HG02763 (cell line): ENCODE measurements at regions not wholly inside any gene's neighbourhood (a gene's known extent, or its start where the extent isn't known, plus 50 kb on each side); places are given as distances from the start of the nearest gene placed in this dataset.

Experiments used
- ATAC-seq: cut with Tn5 transposase; IDR thresholded peaks from one replicate; pipeline ENCODE4 v1.9.1; 2021; ENCODE audit warnings: mild to moderate bottlenecking, moderate library complexity; ENCODE audit not compliant: unreplicated experiment

DNA sequence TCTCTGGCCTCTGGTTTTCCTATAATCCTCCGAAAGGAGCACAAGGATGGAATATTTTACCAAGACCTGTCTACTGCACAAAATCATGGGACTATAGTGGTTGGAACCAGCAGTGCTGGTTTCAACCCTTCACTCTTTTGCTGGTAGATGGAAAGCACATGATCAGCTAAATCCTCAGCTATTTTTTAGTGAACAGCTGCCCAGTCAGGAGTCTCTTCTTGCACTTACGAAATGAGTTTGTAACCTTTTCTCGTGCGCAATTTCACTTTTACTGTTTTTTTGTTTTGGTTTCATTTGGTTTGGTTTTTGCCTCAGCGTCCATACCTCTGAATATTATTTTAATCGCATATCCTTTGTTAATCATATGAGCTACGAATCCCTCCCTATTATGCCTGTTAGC lies 418.5 kb upstream of the CPEB2 start:
- ATAC-seq: no peak

DNA sequence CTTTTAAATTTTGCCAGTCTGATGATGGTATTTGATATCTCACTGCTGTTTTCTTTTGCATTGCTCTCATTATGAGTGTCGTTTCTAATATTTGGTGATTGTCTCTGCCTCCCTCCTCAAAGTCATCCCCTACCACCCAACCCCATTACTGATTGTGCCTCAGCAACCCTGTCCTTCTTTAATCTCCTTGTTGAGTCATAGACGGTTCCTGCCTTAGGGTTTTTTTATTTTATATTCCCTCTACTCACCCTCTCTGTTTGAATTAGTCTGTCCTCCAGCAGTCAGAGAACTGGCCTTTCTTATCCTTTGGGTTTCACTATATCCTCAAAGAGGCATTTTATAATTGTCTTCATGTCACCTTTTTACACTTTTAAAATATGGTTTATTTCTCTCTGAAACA lies 409.3 kb upstream of the CPEB2 start:
- no peak for ATAC-seq

DNA sequence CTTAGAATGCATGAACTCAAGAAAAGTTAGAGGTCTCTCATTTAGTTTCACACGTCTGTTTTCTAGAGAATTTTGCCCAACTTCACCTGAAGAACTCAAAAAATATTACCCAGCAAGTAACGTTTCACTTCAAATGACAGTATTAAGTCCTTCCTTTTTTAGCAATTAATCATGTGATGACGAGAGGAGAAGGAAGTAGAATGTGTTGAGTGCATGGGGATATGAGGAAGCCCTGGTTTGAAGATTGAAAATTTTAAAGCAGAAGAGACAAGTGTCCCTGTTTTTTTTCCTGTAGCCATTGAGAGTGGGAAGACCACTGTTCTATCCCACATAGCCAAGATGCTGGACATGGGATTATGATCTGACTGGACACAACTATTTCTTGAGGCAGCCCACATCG lies 406.3 kb upstream of the CPEB2 start:
- no peak for ATAC-seq

DNA sequence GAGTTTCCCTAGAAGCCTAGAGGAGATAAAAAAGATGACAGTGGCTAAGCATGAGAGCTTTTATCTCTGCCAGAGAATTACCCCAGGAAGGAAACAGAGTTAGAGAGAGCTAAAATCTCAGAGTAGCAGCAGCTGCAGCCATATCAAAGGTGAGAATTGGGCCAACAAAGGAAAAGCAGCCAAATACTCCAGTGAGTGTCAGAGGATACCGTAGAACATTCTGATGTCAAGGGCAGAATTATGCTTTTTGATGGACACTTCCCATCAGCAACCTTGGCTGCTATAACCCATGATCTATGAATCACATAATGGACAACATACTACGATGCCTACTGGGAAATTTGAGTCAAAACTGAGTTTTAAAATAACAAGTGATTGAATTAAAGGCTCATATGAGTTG lies 405.8 kb upstream of the CPEB2 start:
- ATAC-seq: no peak

DNA sequence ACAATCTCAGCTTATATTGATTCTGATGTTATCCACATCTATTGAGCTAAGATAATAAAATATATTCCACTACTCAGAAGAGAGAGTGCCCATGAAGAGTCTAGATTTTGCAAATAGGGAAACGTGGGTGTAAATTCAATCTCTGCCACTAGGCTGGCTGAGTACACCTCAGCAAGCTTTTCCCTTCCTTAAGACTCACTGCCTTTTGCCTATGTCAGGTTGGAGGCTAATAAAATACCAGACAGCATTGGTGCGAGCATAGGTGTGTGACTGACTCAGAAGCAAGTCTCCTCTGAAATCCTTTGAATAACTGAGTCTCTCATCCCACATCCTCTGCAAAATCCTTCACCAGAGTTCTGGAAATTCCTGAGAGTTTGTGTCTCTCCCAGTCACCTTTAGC lies 405.4 kb upstream of the CPEB2 start:
- no peak for ATAC-seq

DNA sequence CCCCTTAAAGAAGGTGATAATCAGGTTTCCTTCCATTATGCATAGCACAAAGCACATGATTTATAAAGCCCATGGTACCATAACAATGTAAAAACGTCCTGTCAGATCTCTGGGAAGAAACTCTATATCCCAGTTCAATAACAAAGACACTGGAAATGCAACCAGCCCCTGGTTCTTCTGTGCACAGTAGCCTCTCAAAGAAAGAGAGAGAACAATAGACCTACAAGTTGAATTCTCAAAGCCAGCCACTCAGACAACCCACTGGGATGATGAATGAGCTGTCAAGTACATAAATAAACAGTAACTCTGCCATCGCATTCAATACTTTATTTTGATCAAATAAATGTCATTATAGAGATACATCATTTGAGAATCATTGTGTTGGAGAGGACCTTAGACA lies 400.1 kb upstream of the CPEB2 start:
- ATAC-seq: no peak

DNA sequence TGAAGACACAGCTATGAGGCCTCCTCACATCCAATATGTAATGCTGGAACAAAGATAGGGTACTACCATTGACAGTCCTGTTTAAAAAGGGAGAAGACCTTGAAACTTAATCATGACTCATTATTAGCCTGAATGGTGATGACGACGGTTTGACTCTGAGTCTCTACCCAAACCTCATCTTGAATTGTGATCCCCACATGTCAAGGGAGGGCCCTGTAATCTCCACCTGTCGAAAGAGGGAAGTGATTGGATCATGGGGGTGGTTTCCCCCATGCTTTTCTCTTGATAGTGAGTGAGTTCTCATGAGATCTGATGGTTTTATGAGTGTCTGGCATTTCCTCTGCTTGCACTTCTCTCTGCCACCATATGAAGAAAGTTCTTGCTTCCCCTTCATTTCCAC lies 395.3 kb upstream of the CPEB2 start:
- ATAC-seq: no peak

DNA sequence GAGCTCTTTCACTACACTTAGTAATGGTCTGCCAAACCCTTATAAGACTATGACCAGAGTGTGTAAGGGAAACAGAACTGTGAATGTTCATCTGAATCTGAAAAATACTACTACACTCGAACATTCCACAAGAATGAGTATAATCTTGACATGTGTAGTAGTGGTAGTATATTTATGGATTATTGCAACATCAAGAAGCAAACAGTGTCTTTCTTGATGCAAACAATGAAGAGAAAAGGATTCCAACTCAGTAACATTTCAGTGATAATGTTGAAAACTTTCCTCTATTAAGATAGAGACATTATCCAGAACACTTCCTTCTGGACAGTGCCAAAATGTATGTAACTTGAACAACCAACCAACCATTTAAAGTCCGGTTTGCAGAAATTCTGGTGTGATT lies 394.7 kb upstream of the CPEB2 start:
- ATAC-seq: no peak

DNA sequence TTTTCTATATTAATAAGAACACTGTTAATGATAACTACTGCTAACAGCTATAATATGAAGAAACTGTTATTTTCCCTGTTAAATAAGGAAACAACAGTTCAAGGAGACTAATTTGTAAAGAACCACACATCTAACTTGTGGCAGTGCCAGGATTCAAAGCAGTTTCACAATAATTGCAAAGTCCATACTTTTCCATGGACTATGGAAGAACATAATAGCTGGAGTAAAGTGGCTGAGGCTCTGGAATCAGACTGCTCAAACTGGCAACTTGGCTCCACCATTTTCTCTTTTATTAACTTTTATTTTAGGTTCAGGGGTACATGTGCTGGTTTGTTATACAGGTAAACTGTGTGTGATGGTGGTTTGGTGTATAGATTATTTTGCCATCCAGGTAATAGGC lies 393.7 kb upstream of the CPEB2 start:
- ATAC-seq: no peak

DNA sequence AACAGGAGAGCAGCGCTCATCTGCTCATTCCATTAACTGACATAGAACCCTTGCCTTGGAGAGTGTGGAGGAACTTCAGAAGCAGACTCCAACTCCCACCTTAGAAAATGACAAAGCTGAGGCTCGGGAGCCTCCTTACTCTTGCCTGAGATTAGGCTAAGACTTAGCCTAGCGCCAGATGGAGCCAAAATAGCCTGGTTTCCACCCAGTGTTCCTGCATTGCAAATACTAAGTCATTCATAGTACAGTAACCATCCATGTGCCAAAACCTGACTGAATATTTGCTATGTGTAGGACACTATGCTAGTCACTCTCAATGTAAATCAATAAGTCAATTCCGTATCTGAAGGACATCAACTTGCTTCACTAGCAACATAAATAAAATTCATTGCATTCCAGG lies 387.4 kb upstream of the CPEB2 start:
- no peak for ATAC-seq

DNA sequence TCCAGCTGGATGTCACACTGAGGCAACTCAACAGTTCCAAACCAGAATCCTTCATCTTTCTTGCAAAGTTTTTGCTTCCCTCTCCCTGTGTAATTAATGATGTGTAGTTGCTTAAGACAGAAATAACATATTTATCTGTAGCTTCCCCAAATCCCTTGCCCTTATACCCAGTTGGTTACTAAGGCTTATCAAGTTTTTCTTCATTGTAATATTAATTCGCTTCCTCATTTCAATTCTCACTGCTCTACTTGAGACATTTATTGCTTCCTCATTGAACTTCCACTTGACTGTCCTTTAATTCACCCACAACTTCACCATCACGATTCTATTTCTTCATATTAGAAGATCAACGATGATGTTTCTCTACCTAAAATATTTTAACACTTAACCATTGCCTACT lies 386.6 kb upstream of the CPEB2 start:
- no peak for ATAC-seq

DNA sequence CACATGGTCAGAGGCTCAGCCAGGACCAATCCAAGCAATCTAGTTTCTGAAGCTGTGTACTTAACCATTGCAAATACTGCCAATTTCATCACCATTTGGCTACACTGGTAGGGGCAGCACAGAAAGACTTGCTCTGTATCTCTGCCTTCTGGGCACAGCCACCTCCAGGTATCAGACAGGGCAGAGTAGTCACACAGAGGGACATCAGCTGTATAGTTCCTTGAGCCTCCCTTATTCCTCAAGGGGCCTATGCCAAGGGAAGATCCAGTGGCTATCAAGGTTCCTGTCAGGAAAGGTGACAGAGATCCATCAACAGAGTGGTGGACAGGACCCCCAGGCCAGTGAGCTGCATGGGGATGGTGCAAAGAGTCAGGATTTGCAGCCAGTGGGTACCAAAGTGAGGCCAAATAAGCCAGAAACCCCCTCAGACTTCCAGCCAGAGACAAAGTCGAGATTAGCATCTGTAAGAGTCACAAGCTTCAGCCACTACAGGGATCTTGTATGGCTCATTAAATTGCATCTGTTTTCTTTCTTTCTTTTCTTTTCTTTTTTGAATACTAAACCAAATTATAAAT lies 381.6 kb upstream of the CPEB2 start:
- no peak for ATAC-seq

DNA sequence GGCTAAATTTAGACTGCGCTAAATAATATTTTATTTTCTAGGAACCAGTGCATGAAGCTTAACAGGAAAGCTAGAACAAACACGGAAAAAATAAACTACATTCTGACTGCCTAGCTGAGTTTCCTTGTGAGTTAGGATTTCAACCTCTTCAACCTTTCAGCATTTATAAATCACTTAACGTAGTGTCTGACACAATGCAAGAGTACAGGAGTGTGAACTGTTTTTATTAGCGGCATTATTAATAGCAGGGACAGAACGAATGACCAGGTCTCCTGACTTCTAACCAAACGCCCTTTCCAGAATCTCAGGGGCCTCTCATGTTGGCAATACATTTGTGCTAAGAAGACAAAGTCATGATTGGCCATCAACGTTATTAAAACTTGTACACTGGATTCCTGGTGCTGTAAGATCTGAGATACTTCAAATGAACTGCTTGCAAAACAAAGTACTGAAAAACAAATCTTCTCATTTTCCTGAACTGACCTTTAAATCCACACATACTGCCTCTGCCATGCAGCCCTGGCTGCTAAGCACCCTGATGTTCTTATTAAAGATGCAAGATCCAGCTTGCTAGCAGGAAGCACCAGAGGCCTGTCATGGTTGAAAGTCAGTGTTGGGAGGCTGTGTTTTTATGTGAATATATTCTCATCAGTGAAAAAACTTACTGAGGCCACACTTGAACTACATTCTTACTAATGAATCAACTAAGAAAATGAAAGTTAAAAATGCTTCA lies 380.4 kb upstream of the CPEB2 start:
- ATAC-seq: no peak

DNA sequence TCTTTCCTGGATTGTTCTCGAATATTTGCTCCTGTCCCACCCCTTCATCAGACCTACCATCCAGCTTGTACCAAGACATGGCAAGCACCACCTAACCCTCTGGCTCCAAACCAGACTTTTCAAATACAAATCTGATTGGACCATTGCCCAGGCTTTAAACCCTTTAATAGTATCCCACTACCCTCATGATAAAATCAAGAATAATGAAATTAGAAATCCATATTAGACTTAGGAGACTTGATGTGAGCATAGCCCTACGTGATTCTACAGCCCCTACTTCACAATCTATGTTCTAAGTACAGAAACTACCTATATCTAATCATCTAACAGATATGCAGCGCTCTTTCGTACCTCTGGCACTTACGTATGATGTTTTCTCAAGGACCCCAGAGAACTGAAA lies 375.2 kb upstream of the CPEB2 start:
- ATAC-seq: no peak

DNA sequence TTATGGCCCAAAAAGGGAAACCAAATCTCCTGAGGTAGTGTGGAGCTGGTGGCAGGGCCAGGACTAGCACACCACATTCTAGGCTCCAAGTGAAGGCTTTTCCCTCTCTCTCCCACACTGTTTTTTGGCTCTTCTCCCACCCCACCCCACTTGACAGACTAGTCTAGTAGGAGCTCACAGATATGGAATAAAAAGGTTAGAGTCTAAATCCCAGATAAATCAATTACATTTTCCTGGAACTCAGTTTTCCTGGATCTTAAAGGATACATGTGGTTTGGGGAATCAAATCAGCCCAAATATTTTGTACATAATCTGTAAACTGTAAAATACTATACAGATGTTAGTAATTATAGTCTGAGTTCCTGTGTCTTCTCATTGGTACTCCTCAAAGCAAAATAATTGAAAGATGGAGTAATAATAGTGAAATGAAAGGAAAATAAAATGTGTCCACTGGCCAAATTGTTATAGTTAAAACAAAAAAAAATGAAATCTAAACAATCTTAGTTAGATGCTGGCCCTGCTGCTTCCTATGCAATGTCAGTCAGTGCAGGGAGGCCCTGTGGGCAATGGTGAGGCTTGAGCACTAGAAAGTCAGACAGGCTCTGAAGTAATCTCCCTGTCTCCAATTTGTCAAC lies 370.4 kb upstream of the CPEB2 start:
- no peak for ATAC-seq

DNA sequence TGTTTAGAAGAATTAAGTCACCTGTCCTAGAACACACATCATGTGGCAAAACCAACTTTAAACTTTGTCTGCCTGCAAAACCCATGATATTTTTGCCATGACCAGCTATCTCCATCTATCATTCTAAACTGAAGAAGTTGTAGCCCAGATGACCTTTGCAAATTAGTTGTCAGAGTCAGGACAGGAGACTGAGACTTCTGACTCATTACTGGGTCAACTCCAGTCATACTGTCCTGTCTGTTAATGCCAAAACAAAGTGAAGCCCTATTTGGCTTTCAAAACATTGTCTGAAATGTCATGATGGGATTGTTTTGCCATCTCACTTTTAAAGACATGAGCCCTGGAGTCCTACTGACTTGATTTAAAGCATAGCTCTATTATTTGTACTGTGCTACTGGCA lies 365.7 kb upstream of the CPEB2 start:
- ATAC-seq: no peak

DNA sequence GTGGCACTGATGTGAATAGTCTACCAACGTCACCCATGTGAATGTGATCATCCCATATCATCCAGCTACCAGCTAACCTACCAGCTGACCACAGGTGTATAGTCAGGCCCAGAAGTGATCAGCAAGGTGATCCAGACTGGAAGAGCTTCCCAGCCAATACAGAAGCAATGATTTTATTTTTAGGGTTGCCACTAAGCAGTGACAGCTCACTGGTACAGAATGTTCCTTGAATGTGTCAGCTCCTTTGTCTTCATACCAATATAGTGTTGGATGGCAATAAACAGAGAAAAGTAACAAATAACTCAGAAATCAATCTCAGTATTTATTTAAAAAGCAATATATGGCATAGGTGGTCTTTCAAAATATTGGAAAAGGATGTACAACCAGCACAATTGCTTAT lies 361.8 kb upstream of the CPEB2 start:
- no peak for ATAC-seq

DNA sequence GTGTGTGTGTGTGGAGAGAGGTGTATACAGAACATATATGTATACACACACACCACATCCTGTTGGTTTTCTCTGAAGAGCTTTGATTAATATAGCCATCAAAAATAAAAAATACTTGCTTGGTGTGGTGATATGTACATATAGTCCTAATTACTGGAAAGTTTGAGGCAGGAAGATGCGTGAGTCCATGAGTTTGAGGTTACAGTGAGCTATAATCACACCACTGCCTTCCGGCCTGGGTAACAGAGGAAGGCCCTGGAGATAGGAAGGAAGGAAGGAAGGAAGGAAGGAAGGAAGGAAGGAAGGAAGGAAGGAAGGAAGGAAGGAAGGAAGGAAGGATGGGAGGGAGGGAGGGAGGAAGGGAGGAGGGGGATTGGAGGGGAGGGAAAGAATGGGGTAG lies 360.4 kb upstream of the CPEB2 start:
- ATAC-seq: no peak

DNA sequence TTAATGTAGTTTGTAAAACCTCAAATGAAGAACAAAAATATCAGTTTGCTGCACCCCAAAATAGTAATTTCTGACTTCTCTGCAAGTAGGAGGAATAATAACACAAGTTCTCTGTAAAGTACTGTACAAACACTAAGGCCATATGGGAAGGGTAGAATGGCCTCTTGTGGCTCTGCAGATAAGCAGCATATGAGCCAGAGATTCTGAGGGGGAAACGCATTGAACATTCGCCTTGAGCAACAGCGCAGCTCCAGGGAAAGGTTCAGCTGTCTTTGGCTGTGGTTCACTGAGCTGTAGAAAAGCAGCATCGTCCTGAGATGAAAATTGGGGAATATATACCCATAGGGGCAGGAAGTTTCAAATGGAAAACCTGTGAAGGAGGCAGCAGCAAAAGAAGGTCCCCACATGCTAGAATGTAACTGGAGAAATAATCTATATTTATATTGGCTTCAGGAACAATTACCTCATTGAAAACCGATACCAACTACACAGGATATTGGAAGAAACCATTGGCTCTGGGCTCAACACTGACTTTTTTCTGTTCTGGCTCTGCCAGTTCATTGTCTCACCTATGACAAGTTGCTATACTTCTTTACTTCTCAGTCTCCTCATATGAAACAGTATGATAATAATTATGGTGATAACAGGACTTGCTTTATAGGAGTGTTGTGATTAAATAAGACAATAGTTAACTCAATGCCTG lies 357.6 kb upstream of the CPEB2 start:
- no peak for ATAC-seq

DNA sequence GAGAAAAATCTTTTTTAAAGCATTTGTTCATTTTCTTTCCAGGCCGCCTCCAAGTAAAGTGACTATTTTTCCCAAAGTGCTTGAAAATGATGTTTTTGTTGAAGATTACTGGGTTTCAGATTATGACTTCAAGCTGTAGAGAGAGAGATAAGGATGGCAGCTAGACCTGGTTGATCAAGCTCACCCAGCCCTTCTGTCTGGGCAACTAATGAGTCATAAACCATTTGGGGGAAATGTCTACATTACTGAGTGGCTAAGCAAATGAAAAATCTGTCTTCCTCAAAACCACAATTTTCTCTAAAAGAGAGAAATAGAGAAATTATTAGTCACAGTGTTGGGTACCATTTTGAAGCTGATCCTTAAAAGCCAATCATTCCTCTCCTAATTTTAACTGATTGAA lies 355.4 kb upstream of the CPEB2 start:
- no peak for ATAC-seq

DNA sequence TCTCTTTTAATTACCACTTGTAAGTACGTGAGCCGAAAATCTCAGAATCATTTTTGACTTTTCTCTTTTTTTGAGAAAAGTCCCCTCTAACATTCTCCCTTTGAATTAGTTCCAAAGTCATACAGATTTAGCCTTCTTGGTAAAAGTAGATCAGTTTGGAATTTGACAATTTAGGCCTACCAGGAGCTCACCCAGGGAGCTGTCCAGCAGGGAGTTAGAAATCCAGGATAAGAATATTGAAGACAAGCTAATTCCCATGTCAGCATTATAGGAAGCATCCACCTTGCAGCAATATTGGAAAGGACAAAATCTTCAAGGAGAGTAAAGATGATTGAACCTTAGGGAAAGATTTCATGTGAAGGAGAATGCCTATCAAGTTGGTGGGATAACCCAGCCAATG lies 352.2 kb upstream of the CPEB2 start:
- no peak for ATAC-seq

DNA sequence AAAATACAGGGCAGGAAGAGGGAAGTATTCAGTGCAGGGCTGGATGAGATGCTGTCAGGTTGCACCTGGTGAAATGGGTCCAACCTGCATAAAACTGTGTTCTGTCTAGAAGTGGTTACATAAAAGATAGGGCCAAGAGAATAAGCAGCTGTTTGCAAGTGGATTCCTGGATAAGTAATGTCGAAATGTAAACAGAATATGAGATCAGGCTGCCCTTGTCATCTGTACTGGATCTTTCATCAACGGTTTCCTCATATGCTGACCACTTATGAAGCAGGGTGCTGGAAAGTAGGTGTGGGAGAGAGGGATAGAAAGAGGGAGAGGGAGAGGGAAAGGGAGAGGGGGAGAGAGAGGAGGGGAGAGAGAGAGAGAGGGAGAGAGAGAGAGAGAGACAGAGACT lies 349.8 kb upstream of the CPEB2 start:
- no peak for ATAC-seq
